Body of pancreas (tissue), 4 donors: ENCODE measurements at regions not wholly inside any gene's neighbourhood (a gene's known extent, or its start where the extent isn't known, plus 50 kb on each side); places are given as distances from the start of the nearest gene placed in this dataset.

Experiments used
- ATAC-seq: fragments of 150-250 bp; one replicate; pipeline ENCODE4 v1.9.1; 2016
- DNase-seq, 4 donors: peaks; one replicate each; pipeline ENCODE4 v3.0.0-alpha.2; 2019
- H3K27ac ChIP-seq, 4 donors: fragments of 200-600 bp; sonication (generic); 1 replicate in 3 of 4; 2 replicates in 1 of 4; pipeline versions ENCODE4 v1.5.1 to v1.6.1; 2016 to 2019; ENCODE audit warnings: mild to moderate bottlenecking in 1 of 4, mixed read lengths in 1 of 4, moderate library complexity in 1 of 4
- H3K27me3 ChIP-seq, 2 donors: fragments of 200-600 bp; sonication (generic); one replicate each; pipeline ENCODE4 v1.6.0; 2016; ENCODE audit warnings: mild to moderate bottlenecking in 1 of 2
- H3K36me3 ChIP-seq, 2 donors: fragments of 200-600 bp; sonication (generic); replicated peaks in 1 of 2; 2 replicates each; pipeline ENCODE4 v1.5.1; 2016; ENCODE audit warnings: low read depth in 2 of 2; ENCODE audit not compliant: insufficient read depth in 1 of 2
- H3K4me1 ChIP-seq: fragments of 200-600 bp; sonication (generic); one replicate; pipeline ENCODE4 v1.6.0; 2016
- H3K4me3 ChIP-seq, 2 donors: fragments of 200-600 bp; sonication (generic); 1 replicate in 1 of 2; 2 replicates in 1 of 2; pipeline ENCODE4 v1.5.1; 2016 to 2019
- H3K9me3 ChIP-seq, 3 donors: fragments of 200-600 bp; sonication (generic); 1 replicate in 2 of 3; 2 replicates in 1 of 3; pipeline ENCODE4 v1.5.1; 2016
- POLR2A ChIP-seq, 3 donors: fragments of 450-650 bp; IDR thresholded peaks; one replicate each; pipeline ENCODE4 v1.6.1; 2016; ENCODE audit warnings: antibody characterized with exemption in 3 of 3, mild to moderate bottlenecking in 2 of 3
- WGBS, 2 donors: methylation state at CpG; one replicate each; pipeline ENCODE4 v1.1.5; 2017; 5-methylcytosine and 5-hydroxymethylcytosine counted together
- intact Hi-C: fragments of 100-400 bp; cut with DNase I; formaldehyde crosslinking; loops from one replicate; pipeline ENCODE4 v1.15.1; 2023
- TF ChIP-seq, protein P1 (sequence below), 7 experiments: fragments of 450-650 bp in 4 of 7; fragments of 200-600 bp in 3 of 7; sonication (generic) in 3 of 7; IDR thresholded peaks; one replicate each; pipeline ENCODE4 v1.5.1; 2016 to 2019; ENCODE audit warnings: antibody characterized with exemption in 7 of 7

GRCh38 chr13:89281331-89281730 lies 1610.2 kb downstream of the SLITRK5 start:
- WGBS, 2 donors: 75 to 89% methylated on average over 3 of the region's 3 CpGs
- Histone ChIP-seq H3K27me3 (no peaks in the 10 kb centered on the region), H3K4me3 (no peak overlapping the region), H3K9me3 (no peaks in the 10 kb centered on the region), H3K27ac (no peak overlapping the region), H3K4me1 (no peaks in the 10 kb centered on the region), H3K36me3 (no peaks in the 10 kb centered on the region)
- no peak for DNase-seq
- TF ChIP-seq POLR2A (IDR thresholded peaks at IDR 0.05): no peak
- TF ChIP-seq, protein P1, sequence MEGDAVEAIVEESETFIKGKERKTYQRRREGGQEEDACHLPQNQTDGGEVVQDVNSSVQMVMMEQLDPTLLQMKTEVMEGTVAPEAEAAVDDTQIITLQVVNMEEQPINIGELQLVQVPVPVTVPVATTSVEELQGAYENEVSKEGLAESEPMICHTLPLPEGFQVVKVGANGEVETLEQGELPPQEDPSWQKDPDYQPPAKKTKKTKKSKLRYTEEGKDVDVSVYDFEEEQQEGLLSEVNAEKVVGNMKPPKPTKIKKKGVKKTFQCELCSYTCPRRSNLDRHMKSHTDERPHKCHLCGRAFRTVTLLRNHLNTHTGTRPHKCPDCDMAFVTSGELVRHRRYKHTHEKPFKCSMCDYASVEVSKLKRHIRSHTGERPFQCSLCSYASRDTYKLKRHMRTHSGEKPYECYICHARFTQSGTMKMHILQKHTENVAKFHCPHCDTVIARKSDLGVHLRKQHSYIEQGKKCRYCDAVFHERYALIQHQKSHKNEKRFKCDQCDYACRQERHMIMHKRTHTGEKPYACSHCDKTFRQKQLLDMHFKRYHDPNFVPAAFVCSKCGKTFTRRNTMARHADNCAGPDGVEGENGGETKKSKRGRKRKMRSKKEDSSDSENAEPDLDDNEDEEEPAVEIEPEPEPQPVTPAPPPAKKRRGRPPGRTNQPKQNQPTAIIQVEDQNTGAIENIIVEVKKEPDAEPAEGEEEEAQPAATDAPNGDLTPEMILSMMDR (IDR thresholded peaks at IDR 0.05): no peak
- intact Hi-C loops: no loop called here
- ATAC-seq: no peak

DNA sequence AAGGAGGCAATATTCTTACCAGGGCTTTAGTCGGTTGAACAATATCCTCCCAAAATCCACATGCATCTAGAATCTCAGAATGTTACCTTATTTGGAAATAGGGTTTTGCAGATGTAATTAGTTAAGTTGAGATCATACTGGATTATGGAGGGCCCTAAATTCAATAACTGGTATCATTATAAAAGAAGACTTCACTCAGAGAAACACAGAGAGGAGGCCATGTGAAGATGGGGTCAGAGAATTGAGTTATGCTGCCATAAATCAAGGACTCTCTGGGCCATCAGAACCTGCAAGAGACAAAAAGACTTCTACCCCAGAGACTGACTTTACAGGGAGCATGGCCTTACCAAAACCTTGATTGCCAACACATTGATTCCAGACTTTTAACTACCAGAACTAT lies 1611.1 kb downstream of the SLITRK5 start:
- Histone ChIP-seq H3K27ac (no peak overlapping the region), H3K27me3 (no peaks in the 10 kb centered on the region), H3K36me3 (no peaks in the 10 kb centered on the region), H3K4me1 (no peaks in the 10 kb centered on the region), H3K9me3 (no peaks in the 10 kb centered on the region), H3K4me3 (no peak overlapping the region)
- intact Hi-C loops: no loop called here
- ATAC-seq: no peak
- TF ChIP-seq, protein P1 (IDR thresholded peaks at IDR 0.05): no peak
- no peak for TF ChIP-seq POLR2A (IDR thresholded peaks at IDR 0.05)
- WGBS, 2 donors: 84 to 91% methylated on average over 1 of the region's 1 CpG
- DNase-seq: no peak

DNA sequence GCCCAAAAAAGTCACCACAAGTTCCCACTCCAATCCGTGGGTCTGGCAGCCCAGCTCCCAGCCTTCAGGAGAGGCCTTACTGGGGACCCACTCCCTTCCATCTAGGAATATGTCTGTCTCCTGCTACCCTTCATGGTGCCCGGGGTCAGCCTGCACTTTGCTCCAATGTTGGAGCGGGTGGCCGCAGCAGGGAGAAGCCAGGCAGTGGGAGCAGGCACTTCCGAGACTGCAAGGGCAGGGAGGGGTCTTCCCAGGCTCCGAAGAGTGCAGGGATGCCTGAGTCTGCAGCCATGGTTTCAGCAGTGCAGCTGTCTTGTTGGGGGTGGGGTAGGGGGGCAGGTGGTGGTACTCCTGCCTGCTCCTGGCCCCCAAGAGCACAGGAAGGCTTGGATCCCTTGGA lies 1616.2 kb downstream of the SLITRK5 start:
- H3K36me3 ChIP-seq: no peaks in the 10 kb centered on the region
- DNase-seq: peak in 1 of 4 donors; percentile 8
- no peak for ATAC-seq
- WGBS, 2 donors: 70% methylated on average over 2 to 5 of the region's 6 CpGs
- no peak overlapping the region for H3K27ac ChIP-seq
- intact Hi-C loops: no loop called here
- no peaks in the 10 kb centered on the region for H3K27me3 ChIP-seq
- no peaks in the 10 kb centered on the region for H3K4me1 ChIP-seq
- no peak for TF ChIP-seq POLR2A (IDR thresholded peaks at IDR 0.05)
- TF ChIP-seq, protein P1 (IDR thresholded peaks at IDR 0.05): no peak
- no peak overlapping the region for H3K4me3 ChIP-seq
- no peaks in the 10 kb centered on the region for H3K9me3 ChIP-seq

GRCh38 chr13:89294115-89294867 lies 1623.1 kb downstream of the SLITRK5 start:
- Histone ChIP-seq H3K36me3 (no peaks in the 10 kb centered on the region), H3K4me1 (no peaks in the 10 kb centered on the region), H3K4me3 (no peak overlapping the region), H3K9me3 (no peaks in the 10 kb centered on the region), H3K27me3 (no peaks in the 10 kb centered on the region), H3K27ac (no peak overlapping the region)
- ATAC-seq (no peak), DNase-seq (no peak)
- 75 to 76% methylated on average over 10 of the region's 10 CpGs for WGBS, 2 donors
- intact Hi-C loops: no loop called here
- no peak for TF ChIP-seq POLR2A (IDR thresholded peaks at IDR 0.05)
- TF ChIP-seq, protein P1 (IDR thresholded peaks at IDR 0.05): no peak

DNA sequence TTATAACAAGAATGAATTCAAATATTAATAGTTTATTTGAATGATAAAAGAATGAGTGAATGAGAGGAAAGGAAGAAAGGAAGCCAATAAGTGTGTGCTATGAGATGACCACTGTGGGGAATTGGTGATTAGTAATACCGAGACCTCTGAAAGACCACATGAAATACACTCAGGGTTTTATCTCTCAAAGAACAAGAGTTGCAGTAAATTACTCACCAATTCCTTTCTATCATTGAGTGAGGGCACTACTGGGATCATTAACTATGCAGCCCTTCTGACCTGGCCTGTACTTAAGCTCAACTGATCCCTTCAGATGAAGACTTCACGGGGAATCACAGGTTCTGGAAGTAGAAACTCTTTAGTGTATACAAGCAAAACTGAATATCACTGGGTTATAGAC lies 1636.1 kb downstream of the SLITRK5 start:
- TF ChIP-seq, protein P1 (IDR thresholded peaks at IDR 0.05): no peak
- TF ChIP-seq POLR2A (IDR thresholded peaks at IDR 0.05): no peak

More for the DNA sequence above, 1636.1 kb downstream of the SLITRK5 start:
- no peaks in the 10 kb centered on the region for H3K36me3 ChIP-seq
- no peaks in the 10 kb centered on the region for H3K4me1 ChIP-seq
- ATAC-seq (no peak), DNase-seq (no peak)
- WGBS, 2 donors: 87 to 96% methylated on average over 2 of the region's 2 CpGs
- no peak overlapping the region for H3K27ac ChIP-seq
- no peaks in the 10 kb centered on the region for H3K9me3 ChIP-seq
- H3K27me3 ChIP-seq: no peaks in the 10 kb centered on the region
- no peak overlapping the region for H3K4me3 ChIP-seq
- intact Hi-C loops: no loop called here
